ENCODE measurements at regions not wholly inside any gene's neighbourhood (a gene's known extent, or its start where the extent isn't known, plus 50 kb on each side); places are given as distances from the start of the nearest gene placed in this dataset.
"Not testable (repeated sequence)": the region's sequence is repeated elsewhere in the genome, so short reads cannot be mapped to it uniquely, and the experiment has no call there.

DNA sequence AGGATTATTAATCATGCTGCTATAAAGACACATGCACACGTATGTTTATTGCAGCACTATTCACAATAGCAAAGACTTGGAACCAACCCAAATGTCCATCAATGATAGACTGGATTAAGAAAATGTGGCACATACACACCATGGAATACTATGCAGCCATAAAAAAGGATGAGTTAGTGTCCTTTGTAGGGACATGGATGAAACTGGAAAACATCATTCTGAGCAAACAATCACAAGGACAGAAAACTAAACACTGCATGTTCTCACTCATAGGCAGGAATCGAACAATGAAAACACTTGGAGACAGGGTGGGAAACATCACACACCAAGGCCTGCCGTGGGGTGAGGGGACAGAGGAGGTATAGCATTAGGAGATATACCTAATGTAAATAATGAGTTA, 56.4 kb upstream of the SESTD1 start:
- not testable (repeated sequence) for TF ChIP-seq POLR2A (IDR thresholded peaks at IDR 0.05; ENCODE audit: low read length); GATA1 (IDR thresholded peaks at IDR 0.05; ENCODE audit: low read depth, low read length)
